Fibroblast of mammary gland (primary cell): ENCODE measurements at regions not wholly inside any gene's neighbourhood (a gene's known extent, or its start where the extent isn't known, plus 50 kb on each side); places are given as distances from the start of the nearest gene placed in this dataset.

ENCODE experiments used
- DNase-seq: peaks from one replicate; pipeline ENCODE4 v3.0.0-alpha.2; 2010; ENCODE audit warnings: low read depth
- H3K4me3 ChIP-seq: 2 replicates; pipeline ENCODE4 v1.5.1; 2011; ENCODE audit warnings: low read depth, mild to moderate bottlenecking, low read length, moderate library complexity; ENCODE audit not compliant: control insufficient read depth
- TF ChIP-seq, protein P1 (sequence below): conservative IDR thresholded peaks from 2 replicates; pipeline ENCODE4 v1.5.1; 2011; ENCODE audit warnings: low read depth, low read length, inconsistent platforms; ENCODE audit not compliant: control insufficient read depth, insufficient read depth

DNA sequence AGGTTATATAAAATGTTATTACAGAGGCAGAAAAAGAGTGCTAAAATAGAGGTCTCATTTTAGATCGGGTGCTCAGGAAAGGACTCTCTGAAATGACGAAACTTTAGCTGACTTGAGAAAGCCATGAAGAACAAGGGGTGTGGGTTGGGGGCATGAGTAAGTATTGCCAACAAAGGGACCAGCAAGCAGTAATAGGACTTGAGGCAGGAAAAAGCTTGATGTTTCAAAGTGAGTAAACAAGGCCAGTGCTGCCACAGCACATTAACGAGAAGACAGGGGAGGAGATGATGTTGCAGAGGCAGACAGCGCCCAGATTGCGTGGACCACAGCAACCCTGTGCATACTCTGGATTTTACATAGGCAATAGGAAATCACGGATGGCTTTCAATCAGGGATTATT is 318.8 kb downstream of the ZEB2 start:
- TF ChIP-seq, protein P1, sequence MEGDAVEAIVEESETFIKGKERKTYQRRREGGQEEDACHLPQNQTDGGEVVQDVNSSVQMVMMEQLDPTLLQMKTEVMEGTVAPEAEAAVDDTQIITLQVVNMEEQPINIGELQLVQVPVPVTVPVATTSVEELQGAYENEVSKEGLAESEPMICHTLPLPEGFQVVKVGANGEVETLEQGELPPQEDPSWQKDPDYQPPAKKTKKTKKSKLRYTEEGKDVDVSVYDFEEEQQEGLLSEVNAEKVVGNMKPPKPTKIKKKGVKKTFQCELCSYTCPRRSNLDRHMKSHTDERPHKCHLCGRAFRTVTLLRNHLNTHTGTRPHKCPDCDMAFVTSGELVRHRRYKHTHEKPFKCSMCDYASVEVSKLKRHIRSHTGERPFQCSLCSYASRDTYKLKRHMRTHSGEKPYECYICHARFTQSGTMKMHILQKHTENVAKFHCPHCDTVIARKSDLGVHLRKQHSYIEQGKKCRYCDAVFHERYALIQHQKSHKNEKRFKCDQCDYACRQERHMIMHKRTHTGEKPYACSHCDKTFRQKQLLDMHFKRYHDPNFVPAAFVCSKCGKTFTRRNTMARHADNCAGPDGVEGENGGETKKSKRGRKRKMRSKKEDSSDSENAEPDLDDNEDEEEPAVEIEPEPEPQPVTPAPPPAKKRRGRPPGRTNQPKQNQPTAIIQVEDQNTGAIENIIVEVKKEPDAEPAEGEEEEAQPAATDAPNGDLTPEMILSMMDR: no peak
- no peak for DNase-seq
- no peak overlapping the region for H3K4me3 ChIP-seq

DNA sequence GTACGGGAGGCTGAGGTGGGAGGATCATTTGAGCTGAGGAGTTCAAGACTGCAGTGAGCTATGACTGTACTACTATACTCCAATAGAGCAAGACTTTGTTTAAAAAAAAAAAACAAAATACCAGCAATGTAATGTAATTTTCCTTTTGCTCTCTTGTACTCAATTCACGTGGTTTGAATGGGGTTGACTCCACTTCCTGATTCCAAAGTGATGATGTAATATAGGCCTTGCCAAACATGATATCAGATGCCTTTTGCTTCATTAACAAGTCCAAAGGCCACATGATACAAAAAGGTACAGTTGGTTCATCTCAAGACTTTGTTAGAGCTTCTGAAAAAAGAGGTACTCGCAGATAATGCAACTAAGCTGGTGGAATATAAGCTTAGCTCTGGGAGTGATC is 321.8 kb downstream of the ZEB2 start:
- peak; percentile 64 for DNase-seq
- TF ChIP-seq, protein P1: no peak
- H3K4me3 ChIP-seq: no peak overlapping the region

DNA sequence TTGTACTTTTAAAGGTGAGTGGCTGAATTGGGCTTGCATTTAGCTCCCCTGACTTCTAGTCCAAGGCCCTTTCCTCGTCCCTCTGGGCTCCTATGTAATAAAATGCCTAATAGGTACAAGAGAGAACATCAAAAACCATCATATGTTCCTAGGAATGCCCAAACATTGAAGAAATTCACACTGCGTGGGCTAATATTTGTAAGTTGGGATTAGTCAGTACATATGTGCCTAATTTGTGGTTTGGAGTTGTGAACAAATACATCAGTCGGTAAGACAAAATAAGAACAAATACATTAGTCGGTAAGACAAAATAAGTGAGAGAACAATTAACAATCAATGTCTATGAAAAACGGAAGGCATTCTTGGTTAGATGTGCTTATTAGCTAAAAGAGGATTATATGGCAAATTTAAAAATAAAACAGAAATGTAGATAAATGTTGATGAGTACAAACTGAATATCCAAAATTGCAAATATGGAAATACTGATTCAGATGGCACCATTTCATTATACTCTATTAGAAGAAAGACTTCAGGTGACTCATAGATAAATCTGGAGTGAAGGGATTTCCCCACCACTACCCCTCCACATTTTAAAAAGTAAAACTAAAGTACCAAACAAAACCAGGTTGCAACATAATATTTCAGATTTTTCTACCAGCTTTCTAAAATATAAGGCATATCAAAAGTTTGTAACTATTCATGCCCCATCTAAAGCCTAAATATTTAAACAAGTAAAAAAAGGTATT is 325.4 kb downstream of the ZEB2 start:
- H3K4me3 ChIP-seq: no peak overlapping the region
- peak; percentile 61 for DNase-seq
- TF ChIP-seq, protein P1: no peak

DNA sequence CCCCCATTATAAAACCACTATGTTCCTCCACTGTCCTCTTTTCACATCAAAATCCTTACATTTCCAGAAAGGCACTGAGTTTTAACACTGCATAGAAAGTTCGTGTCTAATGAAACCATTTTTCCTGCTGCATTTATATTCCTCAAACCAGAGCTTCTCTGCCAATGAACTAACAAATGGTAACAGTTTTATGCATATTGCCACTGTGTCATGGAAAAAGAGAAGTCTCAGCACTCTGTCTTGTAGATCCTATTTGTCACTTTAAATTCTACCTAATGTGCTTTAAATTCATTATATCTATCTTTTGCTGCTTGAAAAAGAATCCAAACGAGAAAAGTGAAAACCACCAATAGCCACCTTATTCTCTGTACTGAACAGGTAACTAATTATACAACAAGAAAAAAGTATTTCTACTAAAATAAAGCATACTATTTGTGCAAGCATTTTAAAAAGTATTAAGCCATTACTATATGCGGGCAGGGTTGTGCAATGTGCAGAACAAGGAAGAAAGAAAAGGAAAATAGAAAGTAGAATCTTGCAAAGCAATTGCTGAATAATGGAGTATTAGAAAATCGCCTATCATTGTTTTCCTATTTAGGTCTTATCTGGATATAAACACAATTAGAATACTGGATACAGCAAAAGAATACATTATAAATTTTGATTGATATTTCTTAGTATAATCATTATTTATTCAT is 328.9 kb downstream of the ZEB2 start:
- DNase-seq: no peak
- TF ChIP-seq, protein P1: no peak

DNA sequence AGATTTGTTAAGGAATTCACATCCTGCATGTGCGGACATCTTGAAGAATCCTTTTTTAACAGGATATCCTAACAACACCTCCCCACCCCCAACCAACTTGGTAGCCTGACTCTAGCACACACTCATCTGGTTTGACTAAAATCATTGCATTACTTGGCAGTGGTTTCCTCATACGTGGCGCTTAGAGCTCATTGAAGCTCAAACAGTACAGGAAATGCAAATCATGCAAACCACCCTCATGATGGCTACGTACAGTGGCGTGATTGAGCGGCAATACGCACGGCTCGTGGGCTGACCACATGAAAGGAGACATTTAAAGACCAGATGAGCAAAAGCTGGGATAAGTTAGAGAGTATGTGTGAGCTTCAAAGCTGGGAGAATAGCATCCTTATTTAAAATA is 336.2 kb downstream of the ZEB2 start:
- DNase-seq: peak; percentile 95
- H3K4me3 ChIP-seq: no peak overlapping the region
- TF ChIP-seq, protein P1: no peak

More for the DNA sequence above, 328.9 kb downstream of the ZEB2 start:
- no peak overlapping the region for H3K4me3 ChIP-seq

DNA sequence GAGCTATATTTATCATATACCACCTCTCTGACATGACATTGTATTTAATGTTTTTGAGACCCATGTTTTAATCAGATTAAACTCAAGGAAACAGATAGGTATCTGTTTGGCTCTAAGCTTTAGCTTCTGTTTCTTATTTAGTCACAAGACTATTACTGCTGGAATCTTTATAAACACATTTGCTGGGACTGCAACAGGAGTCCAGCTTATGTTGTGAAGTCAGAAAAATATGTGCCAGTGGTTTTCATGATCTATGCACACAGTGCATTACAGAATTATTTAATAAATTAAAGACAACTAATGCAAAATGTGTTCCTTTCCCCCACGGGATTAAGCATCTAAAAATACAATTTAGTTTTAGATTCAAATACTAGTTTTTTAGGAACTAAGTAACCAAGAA is 338.9 kb downstream of the ZEB2 start:
- no peak overlapping the region for H3K4me3 ChIP-seq
- peak; percentile 51 for DNase-seq
- TF ChIP-seq, protein P1: no peak
